ENCODE measurements at regions not wholly inside any gene's neighbourhood (a gene's known extent, or its start where the extent isn't known, plus 50 kb on each side); places are given as distances from the start of the nearest gene placed in this dataset.

DNA sequence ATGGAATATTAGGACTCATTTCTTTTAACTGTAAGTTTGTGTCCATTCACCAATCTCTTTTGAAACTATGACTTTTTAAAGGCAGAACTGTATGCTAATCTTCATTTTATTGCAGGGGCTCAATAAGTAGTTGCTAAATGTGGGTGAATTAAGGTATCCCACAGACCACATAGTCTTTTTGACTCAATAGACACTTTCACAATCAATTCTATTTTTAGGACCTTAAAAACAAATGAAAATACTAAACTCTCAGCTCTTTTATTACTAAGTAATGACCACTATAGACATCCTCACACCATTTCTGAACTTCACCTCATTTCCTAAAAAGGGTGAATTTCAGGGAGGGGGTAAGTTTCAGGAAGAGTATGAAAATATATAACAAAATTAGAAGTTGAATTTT is 106.8 kb upstream of the BEND6 start (continued):
- no peak for TF ChIP-seq EZH2 (IDR thresholded peaks at IDR 0.05)
- no peak for TF ChIP-seq SP1 (IDR thresholded peaks at IDR 0.05; ENCODE audit: low read depth)
- TF ChIP-seq ELF1 (IDR thresholded peaks at IDR 0.05; ENCODE audit: borderline replicate concordance, low read depth): no peak
- no peak for TF ChIP-seq ZFX (IDR thresholded peaks at IDR 0.05)
- TF ChIP-seq MAX (IDR thresholded peaks at IDR 0.05): no peak
- TF ChIP-seq SRF (IDR thresholded peaks at IDR 0.05; ENCODE audit: low read depth): no peak
- TF ChIP-seq CBX3 (IDR thresholded peaks at IDR 0.05; ENCODE audit: low read depth): no peak
- no peak for TF ChIP-seq RAD21 (IDR thresholded peaks at IDR 0.05; ENCODE audit: low read depth)
- TF ChIP-seq, protein P1, sequence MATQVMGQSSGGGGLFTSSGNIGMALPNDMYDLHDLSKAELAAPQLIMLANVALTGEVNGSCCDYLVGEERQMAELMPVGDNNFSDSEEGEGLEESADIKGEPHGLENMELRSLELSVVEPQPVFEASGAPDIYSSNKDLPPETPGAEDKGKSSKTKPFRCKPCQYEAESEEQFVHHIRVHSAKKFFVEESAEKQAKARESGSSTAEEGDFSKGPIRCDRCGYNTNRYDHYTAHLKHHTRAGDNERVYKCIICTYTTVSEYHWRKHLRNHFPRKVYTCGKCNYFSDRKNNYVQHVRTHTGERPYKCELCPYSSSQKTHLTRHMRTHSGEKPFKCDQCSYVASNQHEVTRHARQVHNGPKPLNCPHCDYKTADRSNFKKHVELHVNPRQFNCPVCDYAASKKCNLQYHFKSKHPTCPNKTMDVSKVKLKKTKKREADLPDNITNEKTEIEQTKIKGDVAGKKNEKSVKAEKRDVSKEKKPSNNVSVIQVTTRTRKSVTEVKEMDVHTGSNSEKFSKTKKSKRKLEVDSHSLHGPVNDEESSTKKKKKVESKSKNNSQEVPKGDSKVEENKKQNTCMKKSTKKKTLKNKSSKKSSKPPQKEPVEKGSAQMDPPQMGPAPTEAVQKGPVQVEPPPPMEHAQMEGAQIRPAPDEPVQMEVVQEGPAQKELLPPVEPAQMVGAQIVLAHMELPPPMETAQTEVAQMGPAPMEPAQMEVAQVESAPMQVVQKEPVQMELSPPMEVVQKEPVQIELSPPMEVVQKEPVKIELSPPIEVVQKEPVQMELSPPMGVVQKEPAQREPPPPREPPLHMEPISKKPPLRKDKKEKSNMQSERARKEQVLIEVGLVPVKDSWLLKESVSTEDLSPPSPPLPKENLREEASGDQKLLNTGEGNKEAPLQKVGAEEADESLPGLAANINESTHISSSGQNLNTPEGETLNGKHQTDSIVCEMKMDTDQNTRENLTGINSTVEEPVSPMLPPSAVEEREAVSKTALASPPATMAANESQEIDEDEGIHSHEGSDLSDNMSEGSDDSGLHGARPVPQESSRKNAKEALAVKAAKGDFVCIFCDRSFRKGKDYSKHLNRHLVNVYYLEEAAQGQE (IDR thresholded peaks at IDR 0.05; ENCODE audit: low read depth): no peak

DNA sequence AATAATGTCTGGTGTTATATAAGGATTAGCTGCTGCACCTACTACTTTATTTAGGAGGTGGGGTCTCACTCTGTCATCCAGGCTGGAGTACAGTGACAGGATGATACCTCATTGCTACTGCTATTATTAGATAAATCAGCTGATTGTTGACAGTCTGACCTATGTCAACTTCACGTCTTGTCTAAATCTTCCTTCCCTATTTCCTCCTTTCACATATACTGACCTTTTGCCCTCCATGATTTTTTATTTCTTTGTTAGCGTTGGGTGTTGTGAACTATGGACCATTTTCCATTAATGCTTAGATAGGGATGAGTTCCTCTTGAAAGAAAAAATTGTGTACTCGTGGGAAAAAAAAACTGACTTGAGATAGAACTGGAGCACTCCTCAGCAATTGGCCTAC is 109.9 kb upstream of the BEND6 start:
- peaks cover 30 to 50% of the 10 kb centered on the region in 2 experiments for H3K4me1 ChIP-seq (ENCODE audit: control insufficient read depth in 1 of 2, insufficient read depth in 2 of 2, low read length in 2 of 2)
- no peak overlapping the region for H3K9ac ChIP-seq (ENCODE audit: low read length)
- no peak overlapping the region for H3K4me2 ChIP-seq (ENCODE audit: low read length)
- intact Hi-C loops (cut with micrococcal nuclease): loop anchor here (2.0 to 10.0 kb wide), 2 partner anchors 132 to 300 kb away; no protein-coding TSS in a partner anchor
- no peaks in the 10 kb centered on the region for H3K9me3 ChIP-seq (ENCODE audit: control insufficient read depth in 1 of 2, insufficient read depth in 1 of 2, low read depth in 1 of 2, low read length in 2 of 2)
- no peak overlapping the region for H3K27ac ChIP-seq (ENCODE audit: low read depth, low read length)
- H3K27me3 ChIP-seq (ENCODE audit: insufficient read depth, low read length): no peaks in the 10 kb centered on the region
- no peak overlapping the region for H3K4me3 ChIP-seq (replicated peaks in 1 of 2; ENCODE audit: low read depth in 1 of 2, low read length in 2 of 2)
- H3K9me2 ChIP-seq (ENCODE audit: insufficient read depth): no peaks in the 10 kb centered on the region
- no TSS peak for BruUV-seq (replicated peaks)
- no peak for ATAC-seq
- no peaks in the 10 kb centered on the region; the same call in 1 of the 2 replicates for H4K20me1 ChIP-seq (ENCODE audit: insufficient read depth)
- ChIA-PET RAD21 (ENCODE audit: low non-redundant PET in 1 of 2, low total read pairs in 2 of 2, uncharacterized antibody in 2 of 2, unreplicated experiment in 2 of 2) (interaction anchor here in 1 of 2 experiments (0.7 kb wide), 1 partner anchor 86 kb away, joined by 3 read pairs; no protein-coding TSS in a partner anchor), POLR2A (no interaction called here), CTCF (interaction anchor here (1.4 to 1.6 kb wide), 2 partner anchors 16 to 135 kb away, joined by 4 to 5 read pairs; no protein-coding TSS in a partner anchor)
- DNase-seq (ENCODE audit: low read depth, low spot score): no peak
- H3K79me2 ChIP-seq (ENCODE audit: insufficient read depth, low read length): peaks cover 54% of the 10 kb centered on the region
- H2AFZ ChIP-seq (ENCODE audit: low read depth, low read length, poor library complexity, severe bottlenecking): no peak overlapping the region
- no peaks in the 10 kb centered on the region for H3K36me3 ChIP-seq (ENCODE audit: control insufficient read depth in 1 of 2, insufficient read depth in 2 of 2, low read length in 2 of 2)
- TF ChIP-seq MAX (IDR thresholded peaks at IDR 0.05) (no peak), SP1 (IDR thresholded peaks at IDR 0.05; ENCODE audit: low read depth) (no peak), SIN3A (IDR thresholded peaks at IDR 0.05; ENCODE audit: low read depth) (no peak), ZNF274 (IDR thresholded peaks at IDR 0.05; ENCODE audit: low read depth, low read length) (no peak), ZFX (IDR thresholded peaks at IDR 0.05) (no peak), TCF7L2 (IDR thresholded peaks at IDR 0.05; ENCODE audit: borderline replicate concordance, extremely low read depth, insufficient read depth, insufficient read length) (no peak), YY1 (IDR thresholded peaks at IDR 0.05; ENCODE audit: extremely low read depth, insufficient replicate concordance, low read depth, low read length) (no peak), EZH2phosphoT487 (IDR thresholded peaks at IDR 0.05; ENCODE audit: borderline replicate concordance) (no peak), ELF1 (IDR thresholded peaks at IDR 0.05; ENCODE audit: borderline replicate concordance, low read depth) (no peak), JUND (IDR thresholded peaks at IDR 0.05) (no peak), CEBPB (IDR thresholded peaks at IDR 0.05; ENCODE audit: low read depth) (no peak)
- TF ChIP-seq, protein P1 (IDR thresholded peaks at IDR 0.05; ENCODE audit: low read depth): no peak
